ENCODE measurements at regions not wholly inside any gene's neighbourhood (a gene's known extent, or its start where the extent isn't known, plus 50 kb on each side); places are given as distances from the start of the nearest gene placed in this dataset.
A peak's percentile ranks its signal among the peaks of the same experiment; 100 is the strongest.
"Not testable (repeated sequence)": the region's sequence is repeated elsewhere in the genome, so short reads cannot be mapped to it uniquely, and the experiment has no call there.

DNA sequence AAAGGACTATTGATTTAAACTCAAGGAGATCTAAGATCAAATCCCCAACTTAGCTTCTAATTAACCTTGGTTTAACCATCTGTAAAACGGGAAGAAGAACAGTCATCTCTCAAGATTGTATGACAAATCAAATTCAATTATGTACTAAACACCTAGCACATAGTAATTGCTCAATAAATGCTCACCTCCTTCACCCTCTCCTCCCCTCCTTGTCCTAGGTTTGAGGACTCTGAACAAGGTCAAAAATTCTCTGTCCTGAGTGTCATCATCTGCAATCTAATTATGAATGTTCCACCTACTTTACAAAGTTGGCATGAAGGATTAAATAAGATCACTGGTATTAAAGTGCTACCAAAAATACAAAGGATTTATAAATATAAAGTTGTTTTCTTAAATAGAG lies 320.1 kb upstream of the PPARGC1A start:
- Histone ChIP-seq H3K4me3 (no peak overlapping the region), H3K27me3 (no peaks in the 10 kb centered on the region), H3K4me1 (no peaks in the 10 kb centered on the region), H3K36me3 (no peaks in the 10 kb centered on the region), H3K9me3 (no peaks in the 10 kb centered on the region), H3K27ac (peak overlapping the region in 1 of 2 donors; percentile 68)
- TF ChIP-seq, protein P1, sequence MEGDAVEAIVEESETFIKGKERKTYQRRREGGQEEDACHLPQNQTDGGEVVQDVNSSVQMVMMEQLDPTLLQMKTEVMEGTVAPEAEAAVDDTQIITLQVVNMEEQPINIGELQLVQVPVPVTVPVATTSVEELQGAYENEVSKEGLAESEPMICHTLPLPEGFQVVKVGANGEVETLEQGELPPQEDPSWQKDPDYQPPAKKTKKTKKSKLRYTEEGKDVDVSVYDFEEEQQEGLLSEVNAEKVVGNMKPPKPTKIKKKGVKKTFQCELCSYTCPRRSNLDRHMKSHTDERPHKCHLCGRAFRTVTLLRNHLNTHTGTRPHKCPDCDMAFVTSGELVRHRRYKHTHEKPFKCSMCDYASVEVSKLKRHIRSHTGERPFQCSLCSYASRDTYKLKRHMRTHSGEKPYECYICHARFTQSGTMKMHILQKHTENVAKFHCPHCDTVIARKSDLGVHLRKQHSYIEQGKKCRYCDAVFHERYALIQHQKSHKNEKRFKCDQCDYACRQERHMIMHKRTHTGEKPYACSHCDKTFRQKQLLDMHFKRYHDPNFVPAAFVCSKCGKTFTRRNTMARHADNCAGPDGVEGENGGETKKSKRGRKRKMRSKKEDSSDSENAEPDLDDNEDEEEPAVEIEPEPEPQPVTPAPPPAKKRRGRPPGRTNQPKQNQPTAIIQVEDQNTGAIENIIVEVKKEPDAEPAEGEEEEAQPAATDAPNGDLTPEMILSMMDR (IDR thresholded peaks at IDR 0.05) = no peak
- peak; percentile 9 for ATAC-seq
- intact Hi-C loops (cut with DNase I) = no loop called here
- DNase-seq = no peak

DNA sequence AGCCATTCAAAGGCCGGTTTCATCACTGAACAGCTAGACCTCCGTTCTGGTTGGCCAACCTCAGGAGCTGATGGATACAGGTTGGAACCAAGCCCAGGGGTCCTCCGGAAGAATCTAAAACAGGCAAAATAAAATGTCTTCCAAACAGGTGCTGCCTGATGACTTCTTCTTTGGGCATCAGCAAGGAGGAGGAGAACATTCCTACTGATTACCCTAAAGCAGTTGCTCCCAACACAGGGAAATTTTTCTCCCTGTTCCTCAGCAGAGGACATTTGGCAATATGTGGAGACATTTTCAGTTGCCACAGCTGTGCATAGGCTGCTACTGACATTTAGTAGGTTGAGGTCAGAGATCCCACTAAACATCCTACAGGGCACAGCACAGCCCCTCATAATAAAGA lies 319.3 kb upstream of the PPARGC1A start:
- no peaks in the 10 kb centered on the region for H3K27me3 ChIP-seq
- ATAC-seq (no peak), DNase-seq (no peak)
- no peaks in the 10 kb centered on the region for H3K9me3 ChIP-seq
- TF ChIP-seq, protein P1 (IDR thresholded peaks at IDR 0.05) = no peak
- intact Hi-C loops (cut with DNase I) = no loop called here
- H3K36me3 ChIP-seq = no peaks in the 10 kb centered on the region
- H3K4me3 ChIP-seq = no peak overlapping the region
- H3K4me1 ChIP-seq = no peaks in the 10 kb centered on the region
- H3K27ac ChIP-seq = no peak overlapping the region

DNA sequence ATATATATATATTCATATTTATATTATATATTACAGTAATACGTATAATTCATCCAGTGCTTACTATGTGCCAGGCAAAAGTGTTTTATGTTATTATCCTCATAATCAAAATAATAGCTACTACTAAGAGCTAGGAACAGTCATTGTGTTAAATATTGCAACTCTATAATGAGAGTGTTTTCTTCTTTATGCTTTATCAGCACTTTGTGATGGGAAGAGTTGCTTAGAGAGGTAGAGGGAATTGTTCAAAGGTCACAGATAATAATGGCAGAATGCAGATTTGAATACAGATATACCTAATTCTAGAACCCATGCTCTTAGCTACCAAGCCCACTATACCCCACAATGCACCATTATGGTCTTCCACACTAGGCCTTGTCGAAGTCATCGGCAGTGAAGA lies 318.8 kb upstream of the PPARGC1A start:
- Histone ChIP-seq H3K36me3 (no peaks in the 10 kb centered on the region), H3K27ac (no peak overlapping the region), H3K4me1 (no peaks in the 10 kb centered on the region), H3K4me3 (no peak overlapping the region), H3K27me3 (no peaks in the 10 kb centered on the region), H3K9me3 (no peaks in the 10 kb centered on the region)
- intact Hi-C loops (cut with DNase I) = no loop called here
- DNase-seq = no peak
- TF ChIP-seq, protein P1 (IDR thresholded peaks at IDR 0.05) = no peak
- no peak for ATAC-seq

DNA sequence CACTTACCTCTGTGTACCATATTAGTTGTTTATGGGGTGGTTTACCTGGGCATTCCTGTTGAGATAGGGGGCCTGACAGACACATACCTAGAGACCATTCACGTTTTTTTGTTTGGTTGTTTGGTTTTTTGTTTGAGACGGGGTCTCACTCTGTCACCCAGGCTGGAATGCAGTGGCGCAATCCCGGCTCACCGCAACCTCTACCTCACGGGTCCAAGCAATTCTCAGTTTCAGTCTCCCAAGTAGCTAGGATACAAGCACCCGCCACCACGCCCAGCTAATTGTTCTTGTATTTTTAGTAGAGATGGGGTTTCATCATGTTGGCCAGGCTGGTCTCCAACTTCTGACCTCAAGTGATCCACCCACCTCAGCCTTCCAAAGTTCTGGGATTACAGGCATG lies 314.9 kb upstream of the PPARGC1A start:
- H3K27me3 ChIP-seq; ATAC-seq; intact Hi-C loops (cut with DNase I); DNase-seq; H3K36me3 ChIP-seq; H3K27ac ChIP-seq; H3K9me3 ChIP-seq; H3K4me1 ChIP-seq; H3K4me3 ChIP-seq: not testable (repeated sequence)

DNA sequence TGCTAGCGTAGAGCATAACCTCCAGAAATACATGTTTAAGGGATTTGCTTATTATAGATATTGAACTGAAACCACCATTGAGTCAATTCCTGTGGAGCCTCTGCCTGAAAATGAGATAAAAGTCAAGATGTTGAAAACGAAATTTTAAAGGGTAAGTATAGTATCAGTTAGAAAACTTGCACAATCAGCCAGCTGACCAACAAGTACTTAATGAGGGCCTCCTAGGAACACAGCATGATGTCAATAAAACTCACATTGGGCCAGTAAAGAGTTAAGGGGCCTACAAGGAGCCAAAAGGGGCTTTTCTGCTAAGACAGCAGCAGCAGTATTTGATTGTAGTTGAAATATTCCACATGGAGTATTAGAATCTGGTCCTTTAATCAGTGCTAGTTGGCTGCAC lies 314.1 kb upstream of the PPARGC1A start:
- H3K4me1 ChIP-seq = no peaks in the 10 kb centered on the region
- no peak overlapping the region for H3K4me3 ChIP-seq
- no peak for ATAC-seq
- peak in 2 of 4 donors; percentile 16 to 38 for DNase-seq
- no peaks in the 10 kb centered on the region for H3K27me3 ChIP-seq
- H3K27ac ChIP-seq = no peak overlapping the region
- TF ChIP-seq, protein P1 (IDR thresholded peaks at IDR 0.05) = no peak
- intact Hi-C loops (cut with DNase I) = no loop called here
- H3K9me3 ChIP-seq = no peaks in the 10 kb centered on the region
- no peaks in the 10 kb centered on the region for H3K36me3 ChIP-seq

DNA sequence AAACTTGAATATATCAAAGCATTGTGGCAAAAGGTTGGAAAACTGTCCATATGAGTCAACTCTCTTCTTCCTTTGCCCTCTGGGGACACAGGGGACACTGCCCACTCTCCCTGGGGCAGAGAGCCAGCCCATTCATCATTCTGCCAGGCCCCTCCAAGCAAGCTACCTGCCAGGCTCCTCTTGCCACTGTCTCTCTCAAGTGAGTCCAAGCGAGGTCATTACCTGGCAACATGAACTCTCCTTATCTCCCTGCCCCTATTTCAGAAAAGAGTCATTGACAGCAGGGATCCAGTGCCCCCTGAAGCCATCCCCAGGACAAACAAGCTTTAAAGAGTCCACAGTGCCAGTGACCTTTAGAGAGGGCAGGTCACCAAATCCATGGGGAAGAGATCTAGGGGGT lies 312.7 kb upstream of the PPARGC1A start:
- intact Hi-C loops (cut with DNase I) = no loop called here
- Histone ChIP-seq H3K27me3 (no peaks in the 10 kb centered on the region), H3K4me1 (no peaks in the 10 kb centered on the region), H3K36me3 (no peaks in the 10 kb centered on the region), H3K4me3 (no peak overlapping the region), H3K9me3 (no peaks in the 10 kb centered on the region), H3K27ac (no peak overlapping the region)
- no peak for ATAC-seq
- DNase-seq = no peak
- TF ChIP-seq, protein P1 (IDR thresholded peaks at IDR 0.05) = no peak
